Endodermal cell (in vitro differentiated cells): ENCODE measurements at regions not wholly inside any gene's neighbourhood (a gene's known extent, or its start where the extent isn't known, plus 50 kb on each side); places are given as distances from the start of the nearest gene placed in this dataset.
A peak's percentile ranks its signal among the peaks of the same experiment; 100 is the strongest.

Experiments
- DNase-seq: peaks from one replicate; pipeline ENCODE4 v3.0.0-alpha.2; 2017
- H3K27ac ChIP-seq: 2 replicates; pipeline ENCODE4 v1.5.1; 2013; ENCODE audit warnings: mild to moderate bottlenecking, low read depth, low read length, moderate library complexity
- H3K27me3 ChIP-seq: 2 replicates; pipeline ENCODE4 v1.6.1; 2013; ENCODE audit warnings: mild to moderate bottlenecking, low read length, moderate library complexity; ENCODE audit not compliant: insufficient read depth, control insufficient read depth, poor library complexity, severe bottlenecking
- H3K36me3 ChIP-seq: 2 replicates; pipeline ENCODE4 v1.7.0; 2013; ENCODE audit warnings: mild to moderate bottlenecking, low read length, moderate library complexity; ENCODE audit not compliant: control insufficient read depth, insufficient read depth
- H3K4me1 ChIP-seq: one replicate; pipeline ENCODE4 v1.7.0; 2013; ENCODE audit warnings: low read length; ENCODE audit not compliant: control insufficient read depth, insufficient read depth
- H3K4me3 ChIP-seq: 2 replicates; pipeline ENCODE4 v1.5.1; 2013; ENCODE audit warnings: mild to moderate bottlenecking, low read length, moderate library complexity
- H3K9ac ChIP-seq: 2 replicates; pipeline ENCODE4 v1.6.1; 2013; ENCODE audit warnings: mild to moderate bottlenecking, low read length, moderate library complexity; ENCODE audit not compliant: poor library complexity, severe bottlenecking; ENCODE audit errors: extremely low read depth
- H3K9me3 ChIP-seq: 2 replicates; pipeline ENCODE4 v1.6.1; 2013; ENCODE audit warnings: mild to moderate bottlenecking, low read length, moderate library complexity; ENCODE audit not compliant: control insufficient read depth
- H3K27ac Mint-ChIP-seq: 2 replicates; pipeline ENCODE4 v1.8.0; 2020; ENCODE audit warnings: mixed read lengths
- H3K27me3 Mint-ChIP-seq: 2 replicates; pipeline ENCODE4 v1.8.0; 2021; ENCODE audit warnings: mild to moderate bottlenecking, mixed read lengths; ENCODE audit not compliant: insufficient read depth
- H3K36me3 Mint-ChIP-seq: 2 replicates; pipeline ENCODE4 v1.8.0; 2020; ENCODE audit warnings: low read depth, mixed read lengths
- H3K4me1 Mint-ChIP-seq: 2 replicates; pipeline ENCODE4 v1.8.0; 2020; ENCODE audit warnings: mixed read lengths
- H3K4me3 Mint-ChIP-seq: 2 replicates; pipeline ENCODE4 v1.8.0; 2020; ENCODE audit warnings: mild to moderate bottlenecking, moderate library complexity, mixed read lengths
- H3K9me3 Mint-ChIP-seq: 2 replicates; pipeline ENCODE4 v1.8.0; 2020; ENCODE audit warnings: mild to moderate bottlenecking, mixed read lengths
- CTCF ChIP-seq: fragments of 200-600 bp; sonication (generic); conservative IDR thresholded peaks from 2 replicates; pipeline ENCODE4 v1.5.0; 2021; ENCODE audit warnings: antibody characterized with exemption, mild to moderate bottlenecking
- WGBS, 2 experiments: methylation state at CpG; one replicate each; pipeline versions ENCODE4 v1.1.5 to v1.1.7; 2013; ENCODE audit warnings: missing lambda C conversion rate in 2 of 2, mixed read lengths in 1 of 2; ENCODE audit not compliant: insufficient coverage in 1 of 2, insufficient read length in 1 of 2; 5-methylcytosine and 5-hydroxymethylcytosine counted together

DNA sequence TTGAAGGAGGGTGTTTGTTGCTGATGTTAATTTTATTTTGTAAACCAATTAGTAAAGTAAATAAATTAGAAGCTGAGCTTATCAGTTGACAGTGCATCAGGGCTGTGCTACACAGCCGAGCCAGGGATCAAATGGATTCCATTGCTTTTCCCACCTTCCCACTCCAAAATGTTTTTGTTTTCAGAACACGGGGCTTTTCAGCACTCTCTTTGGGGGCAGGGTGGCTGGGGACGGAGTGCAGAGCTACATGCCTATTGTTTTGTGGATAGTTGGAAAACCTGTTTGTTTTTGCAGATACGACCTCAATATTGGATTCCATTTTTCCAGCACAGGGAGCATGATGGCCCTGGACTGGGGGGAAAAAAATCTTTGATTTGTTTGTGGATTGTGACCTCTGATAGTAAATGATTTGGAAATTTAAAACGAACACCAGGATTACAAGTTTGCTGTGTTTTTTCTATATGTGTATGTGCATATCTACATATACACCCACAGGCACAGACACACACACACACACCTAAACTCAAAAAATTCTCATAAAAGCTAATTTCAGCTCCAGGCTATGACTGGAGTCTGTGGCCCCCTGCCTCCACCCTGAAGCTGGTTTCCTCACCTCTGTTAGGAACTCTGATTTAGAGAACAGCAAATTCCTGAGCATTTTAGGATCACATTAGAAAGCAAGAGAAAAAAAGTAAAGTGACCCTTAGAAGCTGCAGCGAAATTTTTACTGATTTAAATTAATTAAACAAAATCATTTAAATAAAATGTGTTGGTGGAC lies 371.7 kb upstream of the IRX2 start:
- H3K9me3 ChIP-seq = no peaks in the 10 kb centered on the region
- peak overlapping the region; percentile 92 for H3K27ac Mint-ChIP-seq
- no peak for TF ChIP-seq CTCF
- H3K4me3 Mint-ChIP-seq = peak overlapping the region; percentile 42
- H3K36me3 ChIP-seq = no peaks in the 10 kb centered on the region
- WGBS, 2 experiments = 9 to 14% methylated on average over 1 to 5 of the region's 6 CpGs
- no peaks in the 10 kb centered on the region for H3K36me3 Mint-ChIP-seq
- H3K27ac ChIP-seq = peak overlapping the region; percentile 56
- H3K27me3 ChIP-seq = no peaks in the 10 kb centered on the region
- peak overlapping the region; percentile 37 for H3K4me3 ChIP-seq
- peaks cover 84% of the 10 kb centered on the region for H3K4me1 Mint-ChIP-seq
- peaks cover 45% of the 10 kb centered on the region for H3K4me1 ChIP-seq
- DNase-seq = peak; percentile 59
- H3K9ac ChIP-seq = no peak overlapping the region
- peaks cover 76% of the 10 kb centered on the region for H3K27me3 Mint-ChIP-seq
- H3K9me3 Mint-ChIP-seq = no peaks in the 10 kb centered on the region

DNA sequence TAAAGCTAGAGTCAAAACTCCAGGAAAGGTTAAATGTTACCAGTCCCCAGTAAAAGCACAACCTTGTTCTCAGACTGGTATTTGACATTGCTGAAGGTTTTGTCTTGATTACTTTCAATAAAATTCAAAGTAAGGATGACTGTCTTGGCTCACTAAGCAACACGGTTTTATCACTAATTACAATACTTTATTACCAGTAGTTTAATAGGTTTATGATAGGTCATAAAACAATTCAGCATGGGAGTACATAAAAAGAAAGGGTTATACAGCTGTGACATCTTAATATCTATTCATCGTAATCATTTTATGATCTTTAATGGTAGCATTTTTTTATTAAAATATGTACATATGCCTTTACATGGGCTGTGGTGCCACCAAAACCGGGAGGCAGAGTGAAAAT lies 370.7 kb upstream of the IRX2 start:
- Histone ChIP-seq H3K9ac (no peak overlapping the region), H3K36me3 (no peaks in the 10 kb centered on the region), H3K9me3 (no peaks in the 10 kb centered on the region), H3K4me1 (peaks cover 43% of the 10 kb centered on the region), H3K4me3 (no peak overlapping the region), H3K27me3 (no peaks in the 10 kb centered on the region), H3K27ac (no peak overlapping the region)
- H3K27ac Mint-ChIP-seq = peak overlapping the region; percentile 20
- no peaks in the 10 kb centered on the region for H3K36me3 Mint-ChIP-seq
- DNase-seq = no peak
- no CpG with 5 or more reads among the region's 3 CpGs for WGBS, 2 experiments
- TF ChIP-seq CTCF = no peak
- H3K4me3 Mint-ChIP-seq = peak overlapping the region; percentile 13
- peaks cover 75% of the 10 kb centered on the region for H3K27me3 Mint-ChIP-seq
- peaks cover 87% of the 10 kb centered on the region for H3K4me1 Mint-ChIP-seq
- H3K9me3 Mint-ChIP-seq = no peaks in the 10 kb centered on the region

GRCh38 chr5:3121813-3122212 lies 370.3 kb upstream of the IRX2 start:
- no peak for TF ChIP-seq CTCF
- Histone ChIP-seq H3K27ac (peak overlapping the region; percentile 40), H3K36me3 (no peaks in the 10 kb centered on the region), H3K9ac (no peak overlapping the region), H3K9me3 (no peaks in the 10 kb centered on the region), H3K27me3 (peaks cover 4% of the 10 kb centered on the region), H3K4me3 (no peak overlapping the region), H3K4me1 (peaks cover 41% of the 10 kb centered on the region)
- H3K27ac Mint-ChIP-seq = peak overlapping the region; percentile 20
- DNase-seq = peak; percentile 72
- H3K27me3 Mint-ChIP-seq = peaks cover 76% of the 10 kb centered on the region
- peaks cover 91% of the 10 kb centered on the region for H3K4me1 Mint-ChIP-seq
- H3K9me3 Mint-ChIP-seq = no peaks in the 10 kb centered on the region
- 21 to 22% methylated on average over 15 to 21 of the region's 21 CpGs for WGBS, 2 experiments
- no peaks in the 10 kb centered on the region for H3K36me3 Mint-ChIP-seq
- peak overlapping the region; percentile 13 for H3K4me3 Mint-ChIP-seq
